GM18519 (cell line): ENCODE measurements at regions not wholly inside any gene's neighbourhood (a gene's known extent, or its start where the extent isn't known, plus 50 kb on each side); places are given as distances from the start of the nearest gene placed in this dataset.
A peak's percentile ranks its signal among the peaks of the same experiment; 100 is the strongest.

Experiments
- ATAC-seq: cut with Tn5 transposase; IDR thresholded peaks from one replicate; pipeline ENCODE4 v1.9.1; 2021; ENCODE audit warnings: mild to moderate bottlenecking, moderate library complexity; ENCODE audit not compliant: unreplicated experiment, low FRiP score

GRCh38 chr7:25862261-25863004 lies 289.6 kb upstream of the NFE2L3 start:
- peak; percentile 92 for ATAC-seq

GRCh38 chr7:25863005-25863728 lies 288.8 kb upstream of the NFE2L3 start:
- ATAC-seq, result no peak

- no peak for ATAC-seq
Observed at GRCh38 chr7:25863729-25864110, 288.3 kb upstream of the NFE2L3 start.

GRCh38 chr7:25864511-25864910 lies 287.5 kb upstream of the NFE2L3 start:
- no peak for ATAC-seq

GRCh38 chr7:25864943-25865751 lies 286.9 kb upstream of the NFE2L3 start:
- ATAC-seq, result no peak

GRCh38 chr7:25868509-25868908 lies 283.5 kb upstream of the NFE2L3 start:
- ATAC-seq, result no peak

- ATAC-seq, result no peak
Observed at GRCh38 chr7:25870574-25870973, 281.4 kb upstream of the NFE2L3 start.

GRCh38 chr7:25876092-25876491 lies 275.9 kb upstream of the NFE2L3 start:
- no peak for ATAC-seq

- no peak for ATAC-seq
Observed at GRCh38 chr7:25877802-25878789, 273.9 kb upstream of the NFE2L3 start.

- ATAC-seq, result no peak
Observed at GRCh38 chr7:25879799-25880198, 272.2 kb upstream of the NFE2L3 start.

GRCh38 chr7:25881317-25882037 lies 270.5 kb upstream of the NFE2L3 start:
- ATAC-seq, result no peak

GRCh38 chr7:25882151-25882773 lies 269.7 kb upstream of the NFE2L3 start:
- no peak for ATAC-seq

- ATAC-seq, result no peak
Observed at GRCh38 chr7:25884265-25884828, 267.7 kb upstream of the NFE2L3 start.

- ATAC-seq, result no peak
Observed at GRCh38 chr7:25885057-25885576, 266.9 kb upstream of the NFE2L3 start.

GRCh38 chr7:25886387-25887240 lies 265.4 kb upstream of the NFE2L3 start:
- ATAC-seq, result no peak

GRCh38 chr7:25887266-25887665 lies 264.7 kb upstream of the NFE2L3 start:
- no peak for ATAC-seq

- no peak for ATAC-seq
Observed at GRCh38 chr7:25887795-25888559, 264.0 kb upstream of the NFE2L3 start.
